CD4-positive, alpha-beta T cell (primary cell): ENCODE measurements at regions not wholly inside any gene's neighbourhood (a gene's known extent, or its start where the extent isn't known, plus 50 kb on each side); places are given as distances from the start of the nearest gene placed in this dataset.

ENCODE experiments used
- ATAC-seq: fragments of 200-7000 bp; cut with Tn5 transposase; one replicate; pipeline ENCODE4 v1.10.0; 2022; ENCODE audit warnings: mild to moderate bottlenecking; ENCODE audit not compliant: poor library complexity
- CTCF ChIA-PET: fragments of 350-600 bp; sonication (Branson Sonifier 250); formaldehyde crosslinking; loops from one replicate; lab custom pipeline; 2021; ENCODE audit warnings: antibody characterized with exemption, inconsistent platforms; lab: Charles Lee
- POLR2A ChIA-PET: fragments of 350-600 bp; sonication (Branson Sonifier 250); formaldehyde crosslinking; loops from one replicate; lab custom pipeline; 2021; ENCODE audit warnings: antibody characterized with exemption, inconsistent platforms; lab: Charles Lee
- DNase-seq, 14 experiments: peaks; one replicate each; pipeline ENCODE4 v3.0.0-alpha.2; 2013 to 2020; ENCODE audit warnings: mixed read lengths in 2 of 14
- H3K27ac ChIP-seq, 2 donors: one replicate each; pipeline versions ENCODE4 v1.5.1 to v1.7.0; 2013; ENCODE audit warnings: low read length in 2 of 2, low read depth in 1 of 2, mild to moderate bottlenecking in 1 of 2
- H3K27me3 ChIP-seq, 2 experiments: 1 replicate in 1 of 2; 2 replicates in 1 of 2; pipeline versions ENCODE4 v1.6.1 to v1.7.0; 2013; ENCODE audit warnings: low read length in 2 of 2, control low read depth in 1 of 2, mild to moderate bottlenecking in 1 of 2, moderate library complexity in 1 of 2; ENCODE audit not compliant: insufficient read depth in 2 of 2, control insufficient read depth in 1 of 2
- H3K36me3 ChIP-seq: one replicate; pipeline ENCODE4 v1.6.1; 2013; ENCODE audit warnings: low read length, control low read depth; ENCODE audit not compliant: insufficient read depth
- H3K4me1 ChIP-seq: one replicate; pipeline ENCODE4 v1.6.1; 2013; ENCODE audit warnings: low read length, control low read depth; ENCODE audit not compliant: insufficient read depth
- H3K4me3 ChIP-seq: one replicate; pipeline ENCODE4 v1.5.1; 2013; ENCODE audit warnings: mild to moderate bottlenecking, low read length, moderate library complexity
- H3K9me3 ChIP-seq, 2 experiments: 1 replicate in 1 of 2; 2 replicates in 1 of 2; pipeline versions ENCODE4 v1.6.1 to v1.7.0; 2013; ENCODE audit warnings: low read length in 2 of 2, mild to moderate bottlenecking in 2 of 2, control low read depth in 1 of 2, moderate library complexity in 1 of 2; ENCODE audit not compliant: control insufficient read depth in 1 of 2, insufficient read depth in 1 of 2
- H3K27ac Mint-ChIP-seq: one replicate; pipeline ENCODE4 v1.8.0; 2020; ENCODE audit warnings: mixed read lengths
- H3K27me3 Mint-ChIP-seq: one replicate; pipeline ENCODE4 v1.8.0; 2021; ENCODE audit warnings: mixed read lengths
- H3K36me3 Mint-ChIP-seq: one replicate; pipeline ENCODE4 v1.8.0; 2021; ENCODE audit warnings: low read depth, mixed read lengths
- H3K4me1 Mint-ChIP-seq: one replicate; pipeline ENCODE4 v1.8.0; 2021; ENCODE audit warnings: low read depth, mixed read lengths
- H3K4me3 Mint-ChIP-seq: one replicate; pipeline ENCODE4 v1.8.0; 2020; ENCODE audit warnings: mild to moderate bottlenecking, mixed read lengths
- H3K9me3 Mint-ChIP-seq: one replicate; pipeline ENCODE4 v1.8.0; 2020; ENCODE audit warnings: mixed read lengths
- CTCF ChIP-seq: fragments of 200-600 bp; IDR thresholded peaks from one replicate; pipeline ENCODE4 v1.8.0; 2022; ENCODE audit warnings: antibody characterized with exemption, mild to moderate bottlenecking
- intact Hi-C, 2 experiments: fragments of 100-400 bp; cut with DNase I in 1 of 2; cut with micrococcal nuclease in 1 of 2; formaldehyde crosslinking; loops; one replicate each; pipeline versions ENCODE4 v1.15.1 to v1.9.0; 2023 to 2025; cut with DNase I, micrococcal nuclease

- H3K4me3 ChIP-seq = no peak overlapping the region
- POLR2A ChIA-PET = interaction anchor here (0.7 kb wide), 1 partner anchor 27 kb away, joined by 3 read pairs; no protein-coding TSS in a partner anchor
Measured at GRCh38 chr15:98554272-98555172, 93.8 kb upstream of the IGF1R start.

GRCh38 chr15:98555173-98555515, 93.2 kb upstream of the IGF1R start:
- intact Hi-C loops = no loop called here
- CTCF ChIA-PET = no interaction called here
- Mint-ChIP-seq H3K4me3 (no peak overlapping the region), H3K9me3 (no peaks in the 10 kb centered on the region), H3K4me1 (no peaks in the 10 kb centered on the region), H3K27me3 (peaks cover 19% of the 10 kb centered on the region), H3K36me3 (no peaks in the 10 kb centered on the region), H3K27ac (no peak overlapping the region)
- Histone ChIP-seq H3K27me3 (no peaks in the 10 kb centered on the region), H3K9me3 (no peaks in the 10 kb centered on the region), H3K36me3 (no peaks in the 10 kb centered on the region), H3K4me1 (no peaks in the 10 kb centered on the region), H3K27ac (no peak overlapping the region), H3K4me3 (no peak overlapping the region)
- TF ChIP-seq CTCF = no peak
- no peak for DNase-seq
- POLR2A ChIA-PET = no interaction called here
- ATAC-seq = no peak

More at GRCh38 chr15:98554272-98555172, 93.8 kb upstream of the IGF1R start:
- CTCF ChIA-PET = interaction anchor here (0.6 kb wide), 1 partner anchor 34 kb away, joined by 3 read pairs; no protein-coding TSS in a partner anchor
- no peaks in the 10 kb centered on the region for H3K9me3 Mint-ChIP-seq
- Histone ChIP-seq H3K36me3 (no peaks in the 10 kb centered on the region), H3K4me1 (no peaks in the 10 kb centered on the region), H3K27ac (no peak overlapping the region), H3K27me3 (no peaks in the 10 kb centered on the region), H3K9me3 (peaks cover 0 to 6% of the 10 kb centered on the region in 2 experiments)
- DNase-seq = no peak
- TF ChIP-seq CTCF = no peak
- no peaks in the 10 kb centered on the region for H3K4me1 Mint-ChIP-seq
- no peak overlapping the region for H3K27ac Mint-ChIP-seq
- H3K27me3 Mint-ChIP-seq = peaks cover 19% of the 10 kb centered on the region
- ATAC-seq = no peak
- intact Hi-C loops = no loop called here
- H3K36me3 Mint-ChIP-seq = no peaks in the 10 kb centered on the region
- H3K4me3 Mint-ChIP-seq = no peak overlapping the region

GRCh38 chr15:98556321-98556720, 92.0 kb upstream of the IGF1R start:
- Mint-ChIP-seq H3K4me3 (no peak overlapping the region), H3K4me1 (no peaks in the 10 kb centered on the region), H3K36me3 (no peaks in the 10 kb centered on the region), H3K27me3 (peaks cover 11% of the 10 kb centered on the region), H3K9me3 (no peaks in the 10 kb centered on the region), H3K27ac (no peak overlapping the region)
- ChIA-PET POLR2A (no interaction called here), CTCF (no interaction called here)
- Histone ChIP-seq H3K4me3 (no peak overlapping the region), H3K4me1 (no peaks in the 10 kb centered on the region), H3K36me3 (no peaks in the 10 kb centered on the region), H3K9me3 (no peaks in the 10 kb centered on the region), H3K27ac (no peak overlapping the region), H3K27me3 (no peaks in the 10 kb centered on the region)
- no peak for TF ChIP-seq CTCF
- DNase-seq (no peak), ATAC-seq (no peak)
- intact Hi-C loops = no loop called here
